ENCODE measurements at regions not wholly inside any gene's neighbourhood (a gene's known extent, or its start where the extent isn't known, plus 50 kb on each side); places are given as distances from the start of the nearest gene placed in this dataset.

DNA sequence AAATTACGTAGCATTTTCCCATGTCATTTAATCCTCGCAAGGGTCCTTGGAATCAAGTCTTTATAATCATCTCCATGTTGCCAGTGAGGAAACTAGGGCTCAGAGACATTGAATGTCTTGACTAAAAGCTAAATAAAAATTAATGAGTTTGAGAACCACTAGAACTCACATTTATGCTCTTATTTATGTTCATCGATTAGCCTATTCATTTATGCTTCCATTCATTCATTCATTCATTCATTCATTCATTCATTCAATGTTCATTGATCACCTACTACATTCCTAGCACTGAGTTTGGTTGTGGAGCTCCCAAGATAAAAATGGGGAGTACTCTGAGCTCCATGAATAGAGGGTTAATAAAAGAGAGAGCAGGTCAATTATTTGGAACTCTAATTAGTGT is 59.7 kb downstream of the KCNA1 start:
- POLR2A ChIA-PET: no interaction called here
- FAIRE-seq: no peak

DNA sequence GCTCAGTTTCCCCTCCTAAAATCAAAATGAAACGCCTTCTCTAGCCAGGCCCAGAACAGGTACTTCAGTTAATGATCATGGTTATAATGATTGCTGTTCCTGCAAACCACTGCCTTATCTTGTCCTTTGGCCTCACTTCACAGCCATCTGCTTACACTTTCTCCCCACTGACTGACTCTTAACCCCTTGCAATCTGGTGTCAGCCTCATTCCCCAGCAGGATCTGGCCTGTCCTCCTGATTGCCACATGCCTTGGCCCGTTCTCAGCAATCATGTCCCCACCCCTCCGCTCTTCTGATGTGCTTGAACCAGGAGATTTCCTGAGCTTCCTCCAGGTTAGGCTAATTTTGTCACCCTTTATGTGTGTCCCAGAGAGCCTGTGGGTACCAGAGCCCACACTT is 64.5 kb downstream of the KCNA1 start:
- POLR2A ChIA-PET: no interaction called here
- Histone ChIP-seq H3K27me3 (replicated peaks in 1 of 2; ENCODE audit: control insufficient read depth in 2 of 2, insufficient read depth in 2 of 2, low read length in 1 of 2) (no peaks in the 10 kb centered on the region; a peak in 2 of 4 replicates), H4K20me1 (ENCODE audit: control insufficient read depth, insufficient read depth) (no peaks in the 10 kb centered on the region), H3K79me2 (ENCODE audit: control insufficient read depth, insufficient read depth, low read length) (no peaks in the 10 kb centered on the region), H3K4me1 (ENCODE audit: control insufficient read depth, insufficient read depth, low read length) (peaks cover 4% of the 10 kb centered on the region; the same call in 1 of the 2 replicates), H3K9me3 (replicated peaks; ENCODE audit: control insufficient read depth, insufficient read depth, low read length) (no peaks in the 10 kb centered on the region), H3K9ac (ENCODE audit: control insufficient read depth, insufficient read depth, low read length) (no peak overlapping the region), H3K4me3 (no peak overlapping the region), H2AFZ (ENCODE audit: control insufficient read depth, low read depth, low read length) (no peak overlapping the region), H3K27ac (ENCODE audit: control insufficient read depth, insufficient read depth) (no peak overlapping the region), H3K36me3 (ENCODE audit: control insufficient read depth in 2 of 2, insufficient read depth in 2 of 2, low read length in 1 of 2) (no peaks in the 10 kb centered on the region), H3K4me2 (ENCODE audit: control insufficient read depth, insufficient read depth) (no peak overlapping the region)
- TF ChIP-seq WRNIP1 (IDR thresholded peaks at IDR 0.05; ENCODE audit: borderline replicate concordance, low read depth, low read length) (no peak), ZBED1 (IDR thresholded peaks at IDR 0.05; ENCODE audit: borderline replicate concordance) (no peak), SP1 (IDR thresholded peaks at IDR 0.05; ENCODE audit: low read depth, low read length) (no peak), ZNF217 (IDR thresholded peaks at IDR 0.05) (no peak), CBFB (IDR thresholded peaks at IDR 0.05; ENCODE audit: low read depth) (no peak)
- TF ChIP-seq, protein P1, sequence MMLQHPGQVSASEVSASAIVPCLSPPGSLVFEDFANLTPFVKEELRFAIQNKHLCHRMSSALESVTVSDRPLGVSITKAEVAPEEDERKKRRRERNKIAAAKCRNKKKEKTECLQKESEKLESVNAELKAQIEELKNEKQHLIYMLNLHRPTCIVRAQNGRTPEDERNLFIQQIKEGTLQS (IDR thresholded peaks at IDR 0.05; ENCODE audit: borderline replicate concordance, extremely low read depth, low read depth, low read length): no peak
- intact Hi-C loops (cut with micrococcal nuclease; ENCODE audit: unreplicated experiment) (no loop called here), in situ Hi-C loops (cut with MboI) (no loop called here)
- no peak for DNase-seq (ENCODE audit: low read depth, low spot score)
- RAD21 ChIA-PET (ENCODE audit: unreplicated experiment): interaction anchor here (1.7 kb wide), 1 partner anchor 117 kb away, joined by 4 read pairs; no protein-coding TSS in a partner anchor
- FAIRE-seq: no peak
- SMC1A ChIA-PET (ENCODE audit: uncharacterized antibody, unreplicated experiment): no interaction called here
- no peak for ATAC-seq
- WGBS (ENCODE audit: insufficient coverage, insufficient replicate concordance, low lambda C conversion rate, missing lambda C conversion rate): 0% methylated on average over 3 of the region's 3 CpGs
- no TSS peak for BruUV-seq (replicated peaks)
- CTCF ChIA-PET: interaction anchor here (1.3 kb wide), 1 partner anchor 16 kb away, joined by 3 read pairs; no protein-coding TSS in a partner anchor

More for the DNA sequence above, 59.7 kb downstream of the KCNA1 start:
- ChIA-PET CTCF (interaction anchor here (1.1 kb wide), 1 partner anchor 112 kb away, joined by 3 read pairs; no protein-coding TSS in a partner anchor), RAD21 (ENCODE audit: unreplicated experiment) (no interaction called here), SMC1A (ENCODE audit: uncharacterized antibody, unreplicated experiment) (no interaction called here)
- intact Hi-C loops (cut with micrococcal nuclease; ENCODE audit: unreplicated experiment): no loop called here
- ATAC-seq (no peak), DNase-seq (ENCODE audit: low read depth, low spot score) (no peak)
- no TSS peak for BruUV-seq (replicated peaks)
- in situ Hi-C loops (cut with MboI): no loop called here
- Histone ChIP-seq H3K27me3 (replicated peaks in 1 of 2; ENCODE audit: control insufficient read depth in 2 of 2, insufficient read depth in 2 of 2, low read length in 1 of 2) (0 out of 4 replicates have a peak, but pooled peaks cover 0 to 2% of the 10 kb centered on the region in 2 experiments), H3K4me2 (ENCODE audit: control insufficient read depth, insufficient read depth) (no peak overlapping the region), H3K4me1 (ENCODE audit: control insufficient read depth, insufficient read depth, low read length) (no peaks in the 10 kb centered on the region), H2AFZ (ENCODE audit: control insufficient read depth, low read depth, low read length) (no peak overlapping the region), H3K9me3 (replicated peaks; ENCODE audit: control insufficient read depth, insufficient read depth, low read length) (no peaks in the 10 kb centered on the region), H3K79me2 (ENCODE audit: control insufficient read depth, insufficient read depth, low read length) (no peaks in the 10 kb centered on the region), H4K20me1 (ENCODE audit: control insufficient read depth, insufficient read depth) (no peaks in the 10 kb centered on the region), H3K4me3 (no peak overlapping the region), H3K27ac (ENCODE audit: control insufficient read depth, insufficient read depth) (no peak overlapping the region), H3K36me3 (ENCODE audit: control insufficient read depth in 2 of 2, insufficient read depth in 2 of 2, low read length in 1 of 2) (no peaks in the 10 kb centered on the region), H3K9ac (ENCODE audit: control insufficient read depth, insufficient read depth, low read length) (no peak overlapping the region)
- 15% methylated on average over 3 of the region's 3 CpGs for WGBS (ENCODE audit: insufficient coverage, insufficient replicate concordance, low lambda C conversion rate, missing lambda C conversion rate)
- peak; percentile 67; the same call in 1 of the 2 replicates for TF ChIP-seq ZNF24 (IDR thresholded peaks at IDR 0.05)
- no peak for TF ChIP-seq ATF7 (IDR thresholded peaks at IDR 0.05; ENCODE audit: low read depth)

All from GM12878 (cell line).